Kidney (tissue), 13 donors: ENCODE measurements at regions not wholly inside any gene's neighbourhood (a gene's known extent, or its start where the extent isn't known, plus 50 kb on each side); places are given as distances from the start of the nearest gene placed in this dataset.

ENCODE experiments used
- DNase-seq, 5 donors: peaks; one replicate each; pipeline ENCODE4 v3.0.0-alpha.2; 2013 to 2020
- FAIRE-seq: peaks from 2 replicates; lab custom pipeline; 2012; peaks lifted over from hg19 to GRCh38; lab: Jason Lieb, UNC
- H3K27ac ChIP-seq, 2 donors: one replicate each; pipeline ENCODE4 v1.7.0; 2013; ENCODE audit warnings: low read depth in 2 of 2, low read length in 2 of 2, inconsistent platforms in 1 of 2
- H3K27me3 ChIP-seq: one replicate; pipeline ENCODE4 v1.7.1; 2013; ENCODE audit warnings: low read length, inconsistent platforms; ENCODE audit not compliant: control insufficient read depth, insufficient read depth
- H3K36me3 ChIP-seq, 3 donors: one replicate each; pipeline versions ENCODE4 v1.7.0 to v1.7.1; 2013; ENCODE audit warnings: low read length in 3 of 3, control low read depth in 1 of 3, inconsistent platforms in 1 of 3; ENCODE audit not compliant: insufficient read depth in 3 of 3, control insufficient read depth in 2 of 3
- H3K4me1 ChIP-seq, 3 donors: one replicate each; pipeline versions ENCODE4 v1.7.0 to v1.7.1; 2013; ENCODE audit warnings: low read length in 3 of 3, inconsistent platforms in 1 of 3, low read depth in 1 of 3; ENCODE audit not compliant: control insufficient read depth in 2 of 3, insufficient read depth in 2 of 3
- H3K4me3 ChIP-seq, 3 donors: one replicate each; pipeline versions ENCODE4 v1.7.0 to v1.8.1; 2013; ENCODE audit warnings: low read length in 3 of 3, control low read depth in 1 of 3, inconsistent platforms in 1 of 3
- H3K9ac ChIP-seq, 3 donors: one replicate each; pipeline versions ENCODE4 v1.7.0 to v1.7.1; 2013; ENCODE audit warnings: low read length in 3 of 3, control low read depth in 1 of 3, inconsistent platforms in 1 of 3
- H3K9me3 ChIP-seq, 3 donors: one replicate each; pipeline versions ENCODE4 v1.7.0 to v1.7.1; 2013; ENCODE audit warnings: low read length in 3 of 3, control low read depth in 1 of 3, inconsistent platforms in 1 of 3; ENCODE audit not compliant: control insufficient read depth in 2 of 3, insufficient read depth in 1 of 3
- CTCF ChIP-seq: IDR thresholded peaks from 3 replicates; pipeline ENCODE4 v1.5.1; 2012; ENCODE audit warnings: mild to moderate bottlenecking, moderate library complexity, borderline replicate concordance; ENCODE audit not compliant: insufficient read depth; ENCODE audit errors: extremely low read depth
- intact Hi-C: fragments of 100-400 bp; cut with DNase I; formaldehyde crosslinking; loops from one replicate; pipeline ENCODE4 v1.11.1; 2022
- donor health status: control.
- donor health status: control.
- donor health status: control.
- donor health status: control.
- donor health status: control.
- donor health status: DM: yes; HTN: yes; CAD: no.
- donor health status: Normal renal cell carcinoma (clear cell type).

- H3K4me3 ChIP-seq = no peak overlapping the region
- no peaks in the 10 kb centered on the region for H3K27me3 ChIP-seq
- H3K36me3 ChIP-seq = no peaks in the 10 kb centered on the region
- FAIRE-seq (no peak), DNase-seq (no peak)
- no peaks in the 10 kb centered on the region for H3K4me1 ChIP-seq
- intact Hi-C loops = no loop called here
- no peak overlapping the region for H3K27ac ChIP-seq
- H3K9ac ChIP-seq = no peak overlapping the region
- no peaks in the 10 kb centered on the region for H3K9me3 ChIP-seq
- TF ChIP-seq CTCF = no peak
Measured at GRCh38 chr2:6065703-6066102, 373.5 kb downstream of the SOX11 start.

GRCh38 chr2:6067089-6067488 lies 374.9 kb downstream of the SOX11 start:
- Histone ChIP-seq H3K27me3 (no peaks in the 10 kb centered on the region), H3K27ac (no peak overlapping the region), H3K9me3 (no peaks in the 10 kb centered on the region), H3K9ac (no peak overlapping the region), H3K4me3 (no peak overlapping the region), H3K36me3 (no peaks in the 10 kb centered on the region), H3K4me1 (no peaks in the 10 kb centered on the region)
- FAIRE-seq (no peak), DNase-seq (no peak)
- TF ChIP-seq CTCF = no peak
- intact Hi-C loops = no loop called here

GRCh38 chr2:6067806-6068205 lies 375.6 kb downstream of the SOX11 start:
- intact Hi-C loops = no loop called here
- FAIRE-seq (no peak), DNase-seq (no peak)
- Histone ChIP-seq H3K27me3 (no peaks in the 10 kb centered on the region), H3K4me3 (no peak overlapping the region), H3K9me3 (no peaks in the 10 kb centered on the region), H3K36me3 (no peaks in the 10 kb centered on the region), H3K4me1 (no peaks in the 10 kb centered on the region), H3K9ac (no peak overlapping the region), H3K27ac (no peak overlapping the region)
- no peak for TF ChIP-seq CTCF

- Histone ChIP-seq H3K9me3 (no peaks in the 10 kb centered on the region), H3K36me3 (no peaks in the 10 kb centered on the region), H3K4me3 (no peak overlapping the region), H3K27me3 (no peaks in the 10 kb centered on the region), H3K9ac (no peak overlapping the region), H3K27ac (no peak overlapping the region), H3K4me1 (no peaks in the 10 kb centered on the region)
- no peak for TF ChIP-seq CTCF
- DNase-seq (peak in 3 of 5 donors; percentile 57 to 81 (median 77)), FAIRE-seq (no peak)
- intact Hi-C loops = no loop called here
Measured at GRCh38 chr2:6068429-6068828, 376.2 kb downstream of the SOX11 start.
